Hematopoietic multipotent progenitor cell treated with erythropoietin and hydrocortisone succinate and interleukin-3 and kit ligand, for 6 days (in vitro differentiated cells): ENCODE measurements at regions not wholly inside any gene's neighbourhood (a gene's known extent, or its start where the extent isn't known, plus 50 kb on each side); places are given as distances from the start of the nearest gene placed in this dataset.

Source experiments
- DNase-seq: peaks from one replicate; pipeline ENCODE4 v3.0.0-alpha.2; 2015

GRCh38 chr4:38567457-38567856 lies 96.5 kb upstream of the KLF3 start:
- DNase-seq, result no peak

GRCh38 chr4:38568768-38569167 lies 95.2 kb upstream of the KLF3 start:
- DNase-seq, result no peak

- no peak for DNase-seq
These were observed 93.2 kb upstream of the KLF3 start for GRCh38 chr4:38570647-38571276.

GRCh38 chr4:38572793-38573192 lies 91.2 kb upstream of the KLF3 start:
- no peak for DNase-seq

- DNase-seq, result peak; percentile 30
These were observed 89.3 kb upstream of the KLF3 start for GRCh38 chr4:38574559-38575333.

- DNase-seq, result no peak
These were observed 87.2 kb upstream of the KLF3 start for GRCh38 chr4:38576767-38577166.

- no peak for DNase-seq
These were observed 86.5 kb upstream of the KLF3 start for GRCh38 chr4:38577462-38577861.

GRCh38 chr4:38581426-38582106 lies 82.4 kb upstream of the KLF3 start:
- no peak for DNase-seq

- DNase-seq, result no peak
These were observed 81.6 kb upstream of the KLF3 start for GRCh38 chr4:38582445-38582844.

GRCh38 chr4:38582889-38583470 lies 81.0 kb upstream of the KLF3 start:
- DNase-seq, result no peak

GRCh38 chr4:38585871-38586270 lies 78.1 kb upstream of the KLF3 start:
- no peak for DNase-seq

GRCh38 chr4:38587106-38587505 lies 76.9 kb upstream of the KLF3 start:
- no peak for DNase-seq

- no peak for DNase-seq
These were observed 74.0 kb upstream of the KLF3 start for GRCh38 chr4:38590046-38590445.

GRCh38 chr4:38591617-38592337 lies 72.2 kb upstream of the KLF3 start:
- DNase-seq, result no peak

GRCh38 chr4:38598489-38598888 lies 65.5 kb upstream of the KLF3 start:
- DNase-seq, result no peak

GRCh38 chr4:38600575-38600974 lies 63.4 kb upstream of the KLF3 start:
- DNase-seq, result peak; percentile 38

GRCh38 chr4:38601244-38601915 lies 62.6 kb upstream of the KLF3 start:
- peak; percentile 47 for DNase-seq

GRCh38 chr4:38601916-38602291 lies 62.1 kb upstream of the KLF3 start:
- no peak for DNase-seq

- no peak for DNase-seq
These were observed 60.3 kb upstream of the KLF3 start for GRCh38 chr4:38603652-38604051.

- DNase-seq, result peak; percentile 76
These were observed 58.7 kb upstream of the KLF3 start for GRCh38 chr4:38605181-38605752.

GRCh38 chr4:38605753-38606586 lies 58.0 kb upstream of the KLF3 start:
- DNase-seq, result peak; percentile 53
